GM23248 (cell line): ENCODE measurements at regions not wholly inside any gene's neighbourhood (a gene's known extent, or its start where the extent isn't known, plus 50 kb on each side); places are given as distances from the start of the nearest gene placed in this dataset.

Experiments
- EZH2 ChIP-seq: fragments of 200-600 bp; sonication (generic); IDR thresholded peaks from 2 replicates; pipeline ENCODE4 v1.6.1; 2018; ENCODE audit warnings: antibody characterized with exemption, mild to moderate bottlenecking; ENCODE audit not compliant: insufficient read depth, poor library complexity, severe bottlenecking
- EZH2phosphoT487 ChIP-seq: fragments of 200-600 bp; sonication (generic); IDR thresholded peaks from 2 replicates; pipeline ENCODE4 v1.6.1; 2018; ENCODE audit warnings: antibody characterized with exemption, moderate library complexity, mild to moderate bottlenecking, low read depth; ENCODE audit not compliant: insufficient read depth

GRCh38 chr5:34486160-34486848, 169.8 kb upstream of the RAI14 start:
- TF ChIP-seq EZH2 (no peak), EZH2phosphoT487 (no peak)
